BJ (cell line): ENCODE measurements at regions not wholly inside any gene's neighbourhood (a gene's known extent, or its start where the extent isn't known, plus 50 kb on each side); places are given as distances from the start of the nearest gene placed in this dataset.
"Not testable (repeated sequence)": the region's sequence is repeated elsewhere in the genome, so short reads cannot be mapped to it uniquely, and the experiment has no call there.

ENCODE experiments used
- CTCF ChIA-PET: fragments of 350-600 bp; formaldehyde crosslinking; extraction: SDS; loops from one replicate; lab custom pipeline; 2021; ENCODE audit warnings: antibody characterized with exemption, inconsistent platforms; lab: Yijun Ruan, JAX
- POLR2A ChIA-PET: fragments of 300-600 bp; sonication (Branson Sonifier 250); formaldehyde crosslinking; extraction: SDS; loops from one replicate; lab custom pipeline; 2021; ENCODE audit warnings: antibody characterized with exemption; lab: Charles Lee
- DNase-seq: peaks from one replicate; pipeline ENCODE4 v3.0.0-alpha.2; 2011; ENCODE audit warnings: low read depth
- H3K27me3 ChIP-seq: 2 replicates; pipeline ENCODE4 v1.6.0; 2011; ENCODE audit warnings: low read length; ENCODE audit not compliant: control insufficient read depth, insufficient read depth
- H3K36me3 ChIP-seq: 2 replicates; pipeline ENCODE4 v1.5.1; 2011; ENCODE audit warnings: low read length; ENCODE audit not compliant: control insufficient read depth, insufficient read depth
- H3K4me3 ChIP-seq: 2 replicates; pipeline ENCODE4 v1.5.1; 2011; ENCODE audit warnings: low read depth, mild to moderate bottlenecking, control low read depth, low read length
- CTCF ChIP-seq: IDR thresholded peaks from 2 replicates; pipeline ENCODE4 v1.5.1; 2011; ENCODE audit warnings: low read depth, mild to moderate bottlenecking, control low read depth, inconsistent platforms, low read length, moderate library complexity; ENCODE audit not compliant: insufficient read depth

DNA sequence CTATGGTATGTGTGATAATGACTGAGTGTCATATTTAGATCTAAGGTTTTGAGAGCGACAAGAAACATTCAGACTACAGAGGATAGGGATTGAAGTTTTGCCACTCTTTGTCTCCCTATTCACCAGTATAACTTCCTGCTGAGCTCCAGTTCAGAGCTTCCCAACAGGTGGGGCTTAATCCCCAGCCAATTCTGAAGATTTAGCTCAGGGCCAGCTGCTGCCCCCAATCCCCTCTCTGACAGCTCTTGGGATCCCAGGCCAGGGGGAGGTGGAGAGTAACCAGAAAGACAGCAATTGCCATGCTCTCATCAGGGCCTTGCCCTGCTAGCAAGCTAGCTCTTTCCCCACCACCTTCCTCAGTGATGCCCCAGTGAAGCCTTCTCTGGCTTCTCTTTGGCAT, 57.8 kb downstream of the TRIL start:
- DNase-seq: no peak
- CTCF ChIA-PET: interaction anchor here (0.7 to 1.8 kb wide), 3 partner anchors 21 to 46 kb away, joined by 3 to 9 read pairs (median 3); no protein-coding TSS in a partner anchor
- no peaks in the 10 kb centered on the region for H3K27me3 ChIP-seq
- no peak for TF ChIP-seq CTCF
- H3K4me3 ChIP-seq: no peak overlapping the region
- no peaks in the 10 kb centered on the region for H3K36me3 ChIP-seq
- POLR2A ChIA-PET: no interaction called here

DNA sequence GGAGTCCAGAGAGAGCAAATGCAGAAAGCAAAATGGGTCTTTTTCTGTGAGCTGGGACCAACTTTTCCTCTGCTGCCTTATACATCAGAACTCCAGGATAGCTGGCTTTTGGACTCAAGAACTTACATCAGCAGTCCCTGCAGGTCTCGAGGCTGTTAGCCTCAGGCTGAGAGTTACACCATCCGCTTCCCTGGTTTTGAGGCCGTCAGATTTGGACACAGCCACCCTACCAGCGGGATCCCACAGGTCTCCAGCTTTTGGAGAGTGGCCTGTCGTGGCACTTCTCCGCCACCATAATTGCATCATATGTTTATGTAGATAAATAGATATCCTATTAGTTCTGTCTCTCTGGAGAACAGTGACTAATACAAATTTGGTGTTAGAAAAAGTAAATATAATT, 64.2 kb downstream of the TRIL start:
- no peaks in the 10 kb centered on the region for H3K27me3 ChIP-seq
- no peaks in the 10 kb centered on the region for H3K36me3 ChIP-seq
- no peak for DNase-seq
- H3K4me3 ChIP-seq: no peak overlapping the region
- TF ChIP-seq CTCF: no peak
- CTCF ChIA-PET: no interaction called here
- POLR2A ChIA-PET: no interaction called here

- POLR2A ChIA-PET, H3K27me3 ChIP-seq, DNase-seq, H3K36me3 ChIP-seq, H3K4me3 ChIP-seq: not testable (repeated sequence)
- CTCF ChIA-PET: interaction anchor here (0.7 kb wide), 1 partner anchor 215 kb away, joined by 3 read pairs; no protein-coding TSS in a partner anchor
Measured at GRCh38 chr7:28891876-28892234, 66.3 kb downstream of the TRIL start.

DNA sequence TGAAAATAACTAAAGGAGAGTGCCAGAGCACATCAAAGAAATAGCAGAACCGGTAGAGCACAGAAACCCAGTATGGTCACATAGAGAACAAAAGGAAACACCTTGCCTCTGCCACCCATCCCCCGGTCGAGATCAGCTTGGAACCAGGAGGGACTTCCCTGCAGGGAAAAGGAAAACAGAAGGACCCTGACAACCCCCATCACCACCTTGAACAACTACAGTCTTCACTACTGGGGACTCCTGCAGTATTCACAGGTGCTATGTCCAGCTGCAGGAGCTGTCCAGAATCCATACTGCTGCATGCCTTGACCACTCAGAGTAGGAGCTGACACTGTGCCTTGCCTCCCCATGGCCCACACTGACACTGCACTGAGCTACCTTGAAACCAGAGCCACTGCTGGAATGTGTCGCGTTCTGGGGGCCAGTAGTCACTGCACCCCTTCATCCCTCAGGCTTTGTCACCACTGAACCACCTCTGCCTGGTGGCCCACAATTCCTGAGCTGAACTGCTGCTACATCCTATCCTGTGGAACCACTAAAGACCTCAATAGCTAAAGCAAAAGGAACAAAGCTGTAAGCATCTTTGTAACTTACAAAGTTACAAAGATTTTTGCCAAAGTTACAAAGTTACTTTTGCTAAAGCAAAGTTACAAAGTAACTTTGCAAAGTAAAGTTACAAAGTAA, 66.8 kb downstream of the TRIL start:
- ChIA-PET CTCF (no interaction called here), POLR2A (no interaction called here)
- H3K36me3 ChIP-seq: no peaks in the 10 kb centered on the region
- H3K27me3 ChIP-seq: no peaks in the 10 kb centered on the region
- no peak overlapping the region for H3K4me3 ChIP-seq
- no peak for TF ChIP-seq CTCF
- DNase-seq: no peak

GRCh38 chr7:28890137-28890536, 68.0 kb downstream of the TRIL start:
- no peak for TF ChIP-seq CTCF
- Histone ChIP-seq H3K4me3 (no peak overlapping the region), H3K27me3 (no peaks in the 10 kb centered on the region), H3K36me3 (no peaks in the 10 kb centered on the region)
- DNase-seq: no peak
- POLR2A ChIA-PET: no interaction called here
- CTCF ChIA-PET: no interaction called here

GRCh38 chr7:28889290-28889689, 68.8 kb downstream of the TRIL start:
- H3K36me3 ChIP-seq: no peaks in the 10 kb centered on the region
- no peak overlapping the region for H3K4me3 ChIP-seq
- ChIA-PET POLR2A (no interaction called here), CTCF (no interaction called here)
- H3K27me3 ChIP-seq: no peaks in the 10 kb centered on the region
- TF ChIP-seq CTCF: no peak
- no peak for DNase-seq
